Left ventricle myocardium inferior (tissue), 1 donor: ENCODE measurements at regions not wholly inside any gene's neighbourhood (a gene's known extent, or its start where the extent isn't known, plus 50 kb on each side); places are given as distances from the start of the nearest gene placed in this dataset.

Source experiments
- DNase-seq: peaks from one replicate; pipeline ENCODE4 v3.0.0-alpha.2; 2020
- H3K27ac ChIP-seq: fragments of 200-600 bp; replicated peaks from 2 replicates; pipeline ENCODE4 v1.8.0; 2021
- H3K27me3 ChIP-seq: fragments of 200-600 bp; 2 replicates; pipeline ENCODE4 v1.8.0; 2021; ENCODE audit warnings: low read depth
- H3K36me3 ChIP-seq: fragments of 200-600 bp; 2 replicates; pipeline ENCODE4 v1.8.0; 2021
- H3K4me1 ChIP-seq: fragments of 200-600 bp; 2 replicates; pipeline ENCODE4 v1.8.0; 2021
- H3K4me3 ChIP-seq: fragments of 200-600 bp; 2 replicates; pipeline ENCODE4 v1.8.0; 2021; ENCODE audit warnings: mild to moderate bottlenecking, moderate library complexity
- H3K9me3 ChIP-seq: fragments of 200-600 bp; replicated peaks from 2 replicates; pipeline ENCODE4 v1.8.0; 2021
- intact Hi-C: fragments of 100-400 bp; cut with micrococcal nuclease; formaldehyde crosslinking; loops from one replicate; pipeline ENCODE4 v1.11.0; 2022
- TF ChIP-seq, protein P1 (sequence below): fragments of 200-600 bp; IDR thresholded peaks from 2 replicates; pipeline ENCODE4 v1.8.0; 2021; ENCODE audit warnings: antibody characterized with exemption, mild to moderate bottlenecking, borderline replicate concordance
- donor health status: DM: no; HTN: yes; CAD: no; lungs with severe emphysema.

DNA sequence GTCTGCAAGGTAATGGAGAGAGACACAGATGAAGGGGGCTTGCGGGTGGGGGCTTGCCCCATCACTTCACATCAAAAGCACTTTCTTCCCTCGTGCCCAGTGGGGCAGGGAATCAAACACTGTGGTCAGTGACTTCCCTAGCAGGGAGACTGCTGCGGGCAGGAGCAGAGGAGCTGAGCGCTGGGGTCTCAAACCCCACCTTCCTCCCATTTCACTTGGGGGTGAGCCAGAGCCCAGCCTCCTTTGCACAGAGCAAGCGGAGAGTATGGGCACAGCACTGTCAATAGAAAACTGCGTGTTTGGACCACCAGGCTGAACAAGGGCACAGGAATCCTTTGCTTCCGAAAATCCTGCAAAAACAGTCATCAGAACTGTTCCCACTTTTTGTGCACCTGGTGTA lies 355.8 kb upstream of the MKI67 start:
- Histone ChIP-seq H3K27ac (no peak overlapping the region), H3K9me3 (peaks cover 5% of the 10 kb centered on the region), H3K27me3 (peaks cover 56% of the 10 kb centered on the region), H3K4me1 (no peaks in the 10 kb centered on the region), H3K36me3 (no peaks in the 10 kb centered on the region), H3K4me3 (no peak overlapping the region)
- DNase-seq: no peak
- intact Hi-C loops: no loop called here
- TF ChIP-seq, protein P1, sequence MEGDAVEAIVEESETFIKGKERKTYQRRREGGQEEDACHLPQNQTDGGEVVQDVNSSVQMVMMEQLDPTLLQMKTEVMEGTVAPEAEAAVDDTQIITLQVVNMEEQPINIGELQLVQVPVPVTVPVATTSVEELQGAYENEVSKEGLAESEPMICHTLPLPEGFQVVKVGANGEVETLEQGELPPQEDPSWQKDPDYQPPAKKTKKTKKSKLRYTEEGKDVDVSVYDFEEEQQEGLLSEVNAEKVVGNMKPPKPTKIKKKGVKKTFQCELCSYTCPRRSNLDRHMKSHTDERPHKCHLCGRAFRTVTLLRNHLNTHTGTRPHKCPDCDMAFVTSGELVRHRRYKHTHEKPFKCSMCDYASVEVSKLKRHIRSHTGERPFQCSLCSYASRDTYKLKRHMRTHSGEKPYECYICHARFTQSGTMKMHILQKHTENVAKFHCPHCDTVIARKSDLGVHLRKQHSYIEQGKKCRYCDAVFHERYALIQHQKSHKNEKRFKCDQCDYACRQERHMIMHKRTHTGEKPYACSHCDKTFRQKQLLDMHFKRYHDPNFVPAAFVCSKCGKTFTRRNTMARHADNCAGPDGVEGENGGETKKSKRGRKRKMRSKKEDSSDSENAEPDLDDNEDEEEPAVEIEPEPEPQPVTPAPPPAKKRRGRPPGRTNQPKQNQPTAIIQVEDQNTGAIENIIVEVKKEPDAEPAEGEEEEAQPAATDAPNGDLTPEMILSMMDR: no peak

DNA sequence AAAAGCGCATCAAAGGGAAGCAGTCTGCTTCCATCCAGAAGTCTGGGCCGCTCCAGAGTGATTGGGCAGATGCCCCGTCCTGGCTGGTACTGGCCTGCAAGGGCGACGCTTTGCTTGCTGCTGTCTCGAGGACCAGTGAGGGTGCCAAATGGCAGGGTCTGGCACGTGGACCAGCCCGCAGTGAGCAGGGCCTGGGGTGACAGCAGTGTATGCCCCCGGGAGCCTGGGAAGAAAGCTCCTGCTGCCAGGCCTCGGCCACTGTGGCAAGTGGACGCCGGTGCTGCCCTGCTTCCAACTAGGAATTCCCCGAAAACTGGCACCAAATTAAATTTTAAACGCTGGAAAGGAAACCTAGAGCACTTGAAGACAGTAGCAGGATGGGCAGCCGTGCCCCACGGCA lies 357.0 kb upstream of the MKI67 start:
- Histone ChIP-seq H3K4me3 (no peak overlapping the region), H3K4me1 (no peaks in the 10 kb centered on the region), H3K27me3 (peaks cover 58% of the 10 kb centered on the region), H3K36me3 (no peaks in the 10 kb centered on the region), H3K9me3 (peaks cover 9% of the 10 kb centered on the region), H3K27ac (no peak overlapping the region)
- intact Hi-C loops: no loop called here
- DNase-seq: no peak
- TF ChIP-seq, protein P1: no peak

GRCh38 chr10:128484041-128484440 lies 357.8 kb upstream of the MKI67 start:
- H3K9me3 ChIP-seq: peaks cover 10% of the 10 kb centered on the region
- TF ChIP-seq, protein P1: no peak
- intact Hi-C loops: no loop called here
- no peaks in the 10 kb centered on the region for H3K36me3 ChIP-seq
- H3K4me3 ChIP-seq: no peak overlapping the region
- no peak overlapping the region for H3K27ac ChIP-seq
- no peak for DNase-seq
- peaks cover 50% of the 10 kb centered on the region for H3K27me3 ChIP-seq
- no peaks in the 10 kb centered on the region for H3K4me1 ChIP-seq

- Histone ChIP-seq H3K27ac (no peak overlapping the region), H3K9me3 (peaks cover 10% of the 10 kb centered on the region), H3K36me3 (no peaks in the 10 kb centered on the region), H3K4me1 (no peaks in the 10 kb centered on the region), H3K27me3 (peaks cover 34% of the 10 kb centered on the region), H3K4me3 (no peak overlapping the region)
- intact Hi-C loops: no loop called here
- no peak for DNase-seq
- TF ChIP-seq, protein P1: no peak
Measured at GRCh38 chr10:128485701-128486235, 359.5 kb upstream of the MKI67 start.

DNA sequence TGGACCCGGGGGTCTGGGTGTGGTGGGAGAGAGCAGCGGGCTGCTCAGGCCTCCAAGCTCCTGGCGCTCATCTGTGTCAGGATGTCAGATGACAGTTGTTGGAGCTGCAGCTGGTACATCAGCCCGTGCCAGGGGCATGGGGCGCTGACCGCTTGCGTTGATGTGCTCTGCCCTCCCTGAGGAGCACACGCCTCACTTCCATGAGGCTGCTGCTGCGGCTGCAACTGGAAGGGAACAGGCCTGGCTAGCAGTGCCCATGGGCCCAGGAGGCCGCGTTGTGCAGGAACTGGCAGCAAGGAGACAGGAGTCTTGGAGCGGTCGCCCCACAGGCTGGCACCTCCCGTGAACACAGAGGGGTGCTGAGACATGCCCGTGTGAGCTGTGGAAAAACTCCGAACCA lies 361.3 kb upstream of the MKI67 start:
- Histone ChIP-seq H3K27ac (no peak overlapping the region), H3K36me3 (no peaks in the 10 kb centered on the region), H3K27me3 (peaks cover 22% of the 10 kb centered on the region), H3K4me3 (no peak overlapping the region), H3K4me1 (no peaks in the 10 kb centered on the region), H3K9me3 (peaks cover 10% of the 10 kb centered on the region)
- intact Hi-C loops: no loop called here
- TF ChIP-seq, protein P1: no peak
- DNase-seq: no peak
